GM20000 (cell line): ENCODE measurements at regions not wholly inside any gene's neighbourhood (a gene's known extent, or its start where the extent isn't known, plus 50 kb on each side); places are given as distances from the start of the nearest gene placed in this dataset.

Source experiments
- DNase-seq: peaks from one replicate; pipeline ENCODE4 v3.0.0; 2012; ENCODE audit warnings: low spot score
- CTCF ChIP-seq: IDR thresholded peaks from 2 replicates; pipeline ENCODE4 v1.5.1; 2012; ENCODE audit warnings: mild to moderate bottlenecking, control low read depth; ENCODE audit errors: extremely low read depth, missing control alignments

- TF ChIP-seq CTCF = no peak
- DNase-seq = no peak
These were observed 595.9 kb downstream of the AJAP1 start for GRCh38 chr1:5250336-5250735.

GRCh38 chr1:5245348-5245747, 590.9 kb downstream of the AJAP1 start:
- no peak for TF ChIP-seq CTCF
- DNase-seq = no peak

GRCh38 chr1:5244631-5245285, 590.3 kb downstream of the AJAP1 start:
- TF ChIP-seq CTCF = no peak
- no peak for DNase-seq

DNA sequence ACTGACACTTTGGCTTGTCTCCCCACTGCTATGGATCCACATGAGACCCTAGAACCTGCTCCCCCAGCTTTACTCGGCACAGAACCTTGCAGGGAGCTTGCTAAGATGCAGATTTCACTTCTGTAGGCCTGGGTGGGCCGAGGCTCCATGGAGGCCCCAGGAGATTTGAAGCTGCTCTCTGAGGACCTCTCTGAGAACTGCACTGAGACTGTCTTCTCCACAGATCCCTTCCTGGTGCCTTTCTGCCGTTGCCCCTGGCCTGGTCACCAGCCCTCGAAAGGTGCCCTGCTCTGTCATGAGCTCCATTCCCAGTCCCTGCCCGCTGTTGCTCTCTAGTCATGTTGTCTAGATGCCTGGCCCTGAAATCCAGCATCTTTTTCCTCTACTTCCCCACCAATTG, 588.4 kb downstream of the AJAP1 start:
- no peak for TF ChIP-seq CTCF
- no peak for DNase-seq

- TF ChIP-seq CTCF = no peak
- DNase-seq = no peak
These were observed 585.5 kb downstream of the AJAP1 start for GRCh38 chr1:5239911-5240310.

DNA sequence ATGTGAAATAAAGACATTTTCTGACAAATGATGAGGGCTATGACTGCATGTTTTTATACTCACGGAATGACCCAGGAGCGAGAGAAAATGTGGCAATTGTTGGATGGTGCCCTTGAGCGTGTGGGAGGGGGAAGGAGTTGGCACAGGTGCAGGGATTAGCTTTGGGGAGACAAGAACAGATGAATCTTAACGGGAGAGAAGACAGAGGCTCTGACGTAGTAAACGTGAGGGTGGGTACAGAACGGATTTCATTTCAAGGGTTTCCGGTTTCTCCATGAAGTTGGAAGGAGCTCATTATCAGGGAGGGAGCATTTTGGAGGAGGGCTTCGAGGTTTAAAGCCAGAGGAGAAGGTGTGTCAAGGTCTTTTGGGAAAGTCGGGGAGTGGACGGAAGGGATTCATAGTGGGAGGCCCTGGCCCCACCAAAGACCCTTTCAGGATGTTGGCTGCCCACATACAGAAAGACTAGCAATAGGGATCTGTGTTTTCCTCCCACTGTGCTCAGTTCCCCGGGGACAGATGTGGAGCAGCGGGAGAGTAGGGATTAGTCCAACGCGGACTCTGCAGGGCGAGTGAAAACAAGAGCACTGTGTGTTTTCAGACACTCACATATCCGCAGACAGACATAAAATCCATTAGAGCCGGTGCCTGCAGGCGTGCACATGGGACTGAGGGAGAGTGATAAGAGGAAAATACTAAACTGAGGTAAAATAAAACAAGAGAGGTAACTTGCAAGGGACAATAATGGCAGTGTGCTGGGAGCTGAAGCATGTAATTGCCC, 584.1 kb downstream of the AJAP1 start:
- no peak for DNase-seq
- no peak for TF ChIP-seq CTCF

DNA sequence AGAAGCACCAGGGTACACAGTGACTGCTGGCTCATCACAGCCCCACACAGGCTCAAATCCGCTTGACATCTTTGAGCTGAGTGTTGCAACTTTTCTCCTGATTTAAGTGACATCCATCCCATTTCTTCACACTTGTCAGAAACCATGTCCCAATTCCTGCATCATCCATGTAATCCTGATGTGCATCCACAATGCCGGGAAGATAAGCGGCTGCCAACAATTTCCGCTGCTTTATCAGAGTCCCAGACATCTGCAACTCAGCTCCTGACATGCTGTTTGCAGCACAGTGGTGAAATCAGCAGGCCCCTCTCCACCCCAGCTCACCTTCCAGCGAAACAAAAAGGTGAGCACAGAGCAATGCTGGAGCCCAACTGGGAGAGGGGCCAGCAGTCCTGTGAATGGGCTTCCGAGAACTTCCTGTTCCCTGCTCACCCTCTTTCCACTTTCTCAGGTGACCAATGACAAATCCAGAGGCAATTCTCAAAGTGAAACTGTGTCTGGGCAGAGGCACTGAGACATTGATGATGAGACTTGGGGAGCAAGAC, 581.0 kb downstream of the AJAP1 start:
- no peak for TF ChIP-seq CTCF
- DNase-seq = no peak
